ENCODE measurements at regions not wholly inside any gene's neighbourhood (a gene's known extent, or its start where the extent isn't known, plus 50 kb on each side); places are given as distances from the start of the nearest gene placed in this dataset.
A peak's percentile ranks its signal among the peaks of the same experiment; 100 is the strongest.

- DNase-seq, result no peak
These were observed 117.1 kb upstream of the IPO9 start for GRCh38 chr1:201711811-201712210.

DNA sequence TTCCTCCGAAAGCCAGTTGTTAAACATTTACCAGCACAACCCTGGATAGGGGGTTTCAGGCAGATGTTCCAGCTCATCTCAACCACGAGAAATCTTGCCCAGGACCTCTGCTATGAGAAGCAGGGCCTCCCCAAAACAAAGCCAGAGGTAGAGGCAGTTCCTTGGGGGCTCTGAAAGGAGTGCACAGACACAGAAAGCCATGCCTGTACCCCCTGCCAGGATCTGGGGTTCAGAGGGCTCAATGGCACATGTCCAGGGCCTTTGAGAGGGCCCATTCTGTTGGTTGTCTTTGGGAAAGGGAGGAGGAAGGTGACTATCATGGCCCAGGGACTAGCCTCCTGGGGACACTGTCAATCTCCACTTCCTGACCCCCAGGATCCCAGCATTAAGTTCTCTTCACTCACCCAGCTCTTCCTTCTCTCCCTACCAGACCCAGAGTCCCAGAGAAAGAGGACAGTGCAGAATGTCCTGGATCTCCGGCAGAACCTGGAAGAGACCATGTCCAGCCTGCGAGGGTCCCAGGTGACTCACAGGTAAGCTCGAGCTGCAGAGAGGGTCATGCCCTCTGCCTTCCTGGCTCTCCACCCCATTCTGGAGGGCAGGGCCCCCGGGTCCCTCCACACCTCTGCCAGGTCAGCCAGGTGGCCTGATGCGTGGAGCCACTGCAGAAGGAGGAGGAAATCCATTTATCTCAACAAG is 116.4 kb upstream of the IPO9 start:
- DNase-seq, result no peak

GRCh38 chr1:201713086-201713810 is 115.7 kb upstream of the IPO9 start:
- DNase-seq, result peak; percentile 93

DNA sequence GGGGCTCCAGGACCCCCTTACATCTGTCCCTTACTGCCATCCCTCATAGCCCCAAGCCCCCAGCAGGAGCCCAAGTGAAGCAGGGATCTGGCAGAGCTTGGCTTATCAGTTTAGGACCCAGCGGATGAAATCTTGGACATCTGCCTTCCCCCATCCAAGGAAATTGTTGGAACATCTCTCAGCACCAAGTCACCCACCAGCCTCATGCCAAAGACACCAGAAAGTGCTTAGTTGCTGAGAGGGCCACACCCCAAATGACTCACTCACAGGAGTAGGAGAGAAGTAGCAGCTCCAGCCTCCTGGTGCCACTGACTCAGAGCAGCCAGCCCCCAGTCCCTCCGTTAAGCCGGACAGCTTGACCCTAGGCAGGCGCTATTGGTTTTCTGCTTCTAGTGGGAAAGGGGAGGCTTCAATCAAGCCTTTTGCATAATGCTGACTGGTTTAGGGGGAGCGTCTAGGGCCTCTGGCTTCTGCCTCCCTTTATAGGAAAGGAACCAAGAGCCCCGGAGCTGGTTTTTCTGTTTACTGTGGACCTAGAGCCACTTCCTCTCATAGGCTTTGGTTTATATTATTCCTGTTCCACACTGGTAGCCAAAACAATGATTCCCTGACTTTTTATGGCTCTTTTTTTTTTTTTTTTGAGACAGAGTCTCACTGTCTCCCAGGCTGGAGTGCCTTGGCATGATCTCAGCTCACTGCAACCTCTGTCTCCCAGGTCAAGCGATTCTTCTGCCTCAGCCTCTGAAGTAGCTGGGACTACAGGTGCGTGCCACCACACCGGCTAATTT is 114.2 kb upstream of the IPO9 start:
- DNase-seq, result peak; percentile 91

DNA sequence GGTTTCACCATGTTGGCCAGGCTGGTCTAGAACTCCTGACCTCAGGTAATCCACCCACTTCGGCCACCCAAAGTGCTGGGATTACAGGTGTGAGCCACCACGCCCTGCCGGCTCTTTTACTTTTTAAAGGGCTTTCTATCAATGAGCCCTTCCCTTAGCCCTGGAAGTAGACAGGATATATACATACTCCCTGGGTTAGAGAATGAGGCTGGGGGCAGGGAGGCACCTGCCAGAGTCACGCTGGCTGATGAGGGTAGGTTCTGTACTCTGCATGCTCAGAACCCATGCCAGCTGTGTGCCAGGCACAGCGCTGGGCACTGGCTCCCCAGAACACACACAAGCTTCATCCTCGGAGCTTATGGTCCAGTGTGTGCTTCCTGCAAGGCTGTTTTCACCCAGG is 113.6 kb upstream of the IPO9 start:
- no peak for DNase-seq

DNA sequence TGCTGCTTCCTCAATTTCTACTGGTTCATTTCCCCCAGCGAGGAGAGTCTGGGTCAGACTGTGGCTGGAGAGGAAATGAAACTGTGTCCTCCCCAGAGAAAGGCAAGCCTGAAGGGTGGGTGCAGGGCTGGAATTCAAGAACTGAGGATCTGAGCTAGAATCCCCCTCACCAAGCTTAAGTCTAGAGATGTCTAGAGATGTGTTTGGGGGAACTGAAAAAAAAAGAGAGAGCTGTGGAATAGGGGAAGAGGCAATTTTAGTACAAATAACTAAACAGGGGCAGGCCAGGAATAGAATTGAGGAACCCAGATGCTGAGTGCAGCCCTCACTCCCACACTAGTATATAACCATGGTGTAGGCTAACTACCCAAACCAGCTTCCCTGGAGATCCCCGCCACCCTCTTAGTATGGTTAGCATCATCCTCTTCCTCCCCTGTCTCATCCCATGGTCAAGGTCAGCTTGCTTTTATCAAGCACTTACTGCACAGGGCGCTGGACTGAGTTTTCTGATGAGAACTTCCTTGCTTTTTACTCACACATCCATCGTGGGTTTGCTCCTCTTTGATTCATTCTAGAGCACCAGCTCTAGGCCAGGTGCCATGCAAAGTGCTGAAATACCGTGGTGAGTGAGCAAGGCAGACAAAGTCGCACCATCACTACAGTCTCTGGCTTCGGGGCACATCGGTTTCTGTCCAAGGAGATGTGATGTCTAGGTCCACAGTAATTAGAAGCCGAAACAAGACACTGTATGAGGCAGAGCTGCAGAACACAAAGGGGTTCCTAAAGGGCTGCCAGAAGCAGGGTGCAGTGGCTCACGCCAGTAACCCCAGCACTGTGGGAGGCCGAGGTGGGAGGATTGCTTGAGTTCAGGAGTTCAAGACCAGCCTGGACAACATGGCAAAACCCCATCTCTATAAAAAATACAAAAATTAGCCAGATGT is 112.9 kb upstream of the IPO9 start:
- no peak for DNase-seq

DNA sequence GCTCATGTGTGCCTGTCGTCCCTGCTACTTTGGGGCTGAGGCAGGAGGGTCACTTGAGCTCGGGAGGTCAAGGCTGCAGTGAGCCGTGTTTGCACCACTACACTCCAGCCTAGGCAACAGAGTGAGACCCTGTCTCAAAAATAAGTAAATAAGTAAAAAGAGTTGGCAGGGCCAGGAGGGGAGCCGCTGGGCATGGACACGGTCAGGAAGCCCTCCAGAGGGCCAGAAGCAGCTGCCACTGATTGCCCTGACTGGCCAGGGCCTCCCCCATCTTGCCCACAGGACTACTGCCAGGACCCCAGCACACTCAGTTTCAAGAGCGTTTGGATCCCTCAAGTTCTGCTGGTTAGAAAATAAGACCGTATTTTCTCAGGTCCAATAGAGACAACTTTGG is 112.2 kb upstream of the IPO9 start:
- DNase-seq, result no peak

- DNase-seq, result no peak
These were observed 111.7 kb upstream of the IPO9 start for GRCh38 chr1:201717286-201717685.

DNA sequence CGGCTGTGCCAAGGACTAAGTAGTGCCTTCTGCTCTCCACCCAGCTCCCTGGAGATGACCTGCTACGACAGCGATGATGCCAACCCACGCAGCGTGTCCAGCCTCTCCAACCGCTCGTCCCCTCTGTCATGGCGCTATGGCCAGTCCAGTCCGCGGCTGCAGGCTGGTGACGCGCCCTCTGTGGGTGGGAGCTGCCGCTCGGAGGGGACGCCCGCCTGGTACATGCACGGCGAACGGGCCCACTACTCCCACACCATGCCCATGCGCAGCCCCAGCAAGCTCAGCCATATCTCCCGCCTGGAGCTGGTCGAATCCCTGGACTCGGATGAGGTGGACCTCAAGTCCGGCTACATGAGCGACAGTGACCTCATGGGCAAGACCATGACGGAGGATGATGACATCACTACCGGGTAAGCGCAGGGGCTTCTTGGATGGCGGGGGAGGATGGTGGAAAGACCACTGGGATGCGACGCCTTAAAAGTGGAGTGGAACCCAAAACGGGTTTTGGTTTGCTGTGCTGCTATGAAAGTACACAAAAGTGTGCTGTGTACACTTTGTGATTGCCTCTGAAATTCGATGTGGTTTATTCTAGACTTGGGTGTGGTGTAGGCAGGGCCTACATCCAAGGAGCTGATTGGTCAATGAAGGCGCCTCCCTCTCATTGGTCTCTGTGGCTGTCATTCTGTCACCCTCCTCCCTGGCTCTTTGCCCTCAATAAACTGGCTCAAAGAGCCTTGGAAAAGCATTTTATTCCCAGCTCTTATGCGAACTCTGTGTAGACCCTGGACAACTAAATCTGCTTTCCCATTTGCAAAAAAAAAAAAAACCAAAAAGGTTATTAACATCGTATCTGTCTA is 110.4 kb upstream of the IPO9 start:
- no peak for DNase-seq

DNA sequence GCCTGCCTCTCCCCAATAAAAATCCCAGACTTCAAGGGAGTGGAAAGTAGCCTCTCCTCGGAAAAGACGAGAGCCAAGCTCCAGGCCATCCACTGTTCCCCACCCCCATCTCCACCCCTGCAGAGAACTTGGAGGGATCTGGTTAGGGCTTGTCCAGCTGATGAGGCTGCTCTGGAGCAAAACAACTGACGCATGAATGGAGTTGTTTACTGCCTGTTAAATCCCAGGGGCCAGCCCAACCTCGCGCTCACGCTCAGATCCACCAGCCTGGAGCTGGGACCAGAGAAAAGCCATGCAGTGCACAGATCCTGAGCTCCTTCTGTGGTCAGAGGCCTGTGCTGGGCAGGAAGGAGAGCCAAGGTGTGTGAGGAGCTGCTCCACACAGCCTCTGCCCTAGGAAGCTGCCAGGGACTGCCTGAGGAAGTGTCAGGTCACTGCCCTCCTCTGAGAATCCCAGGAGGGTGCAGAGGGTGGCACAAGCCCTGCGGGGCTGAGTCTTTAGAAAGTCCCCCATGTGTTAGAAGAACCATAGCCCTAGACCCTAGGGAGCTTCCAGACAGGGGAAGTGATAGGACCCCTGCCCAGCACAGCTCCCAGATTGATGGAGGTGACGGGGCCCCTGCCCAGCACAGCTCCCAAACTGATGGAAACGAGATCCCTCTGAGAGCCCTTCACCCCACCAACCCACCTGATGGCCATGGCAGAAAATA is 109.0 kb upstream of the IPO9 start:
- peak; percentile 77 for DNase-seq

DNA sequence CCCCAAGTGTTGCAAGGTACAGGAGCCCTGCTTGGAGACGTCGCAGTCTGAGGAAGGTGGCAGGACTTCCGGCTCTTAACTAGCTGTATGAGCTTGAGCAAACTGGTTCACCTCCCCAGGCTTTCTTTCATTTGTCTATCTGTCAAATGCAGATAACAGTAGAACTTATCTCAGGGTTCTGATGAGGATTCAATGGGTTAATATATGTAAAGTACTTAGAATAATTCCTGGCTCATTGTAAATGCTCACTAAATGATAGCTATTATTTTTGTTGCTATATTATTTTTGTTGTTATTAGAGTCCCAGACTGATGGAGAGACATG is 108.5 kb upstream of the IPO9 start:
- DNase-seq, result no peak

GRCh38 chr1:201721082-201722049 is 107.6 kb upstream of the IPO9 start:
- DNase-seq, result no peak

DNA sequence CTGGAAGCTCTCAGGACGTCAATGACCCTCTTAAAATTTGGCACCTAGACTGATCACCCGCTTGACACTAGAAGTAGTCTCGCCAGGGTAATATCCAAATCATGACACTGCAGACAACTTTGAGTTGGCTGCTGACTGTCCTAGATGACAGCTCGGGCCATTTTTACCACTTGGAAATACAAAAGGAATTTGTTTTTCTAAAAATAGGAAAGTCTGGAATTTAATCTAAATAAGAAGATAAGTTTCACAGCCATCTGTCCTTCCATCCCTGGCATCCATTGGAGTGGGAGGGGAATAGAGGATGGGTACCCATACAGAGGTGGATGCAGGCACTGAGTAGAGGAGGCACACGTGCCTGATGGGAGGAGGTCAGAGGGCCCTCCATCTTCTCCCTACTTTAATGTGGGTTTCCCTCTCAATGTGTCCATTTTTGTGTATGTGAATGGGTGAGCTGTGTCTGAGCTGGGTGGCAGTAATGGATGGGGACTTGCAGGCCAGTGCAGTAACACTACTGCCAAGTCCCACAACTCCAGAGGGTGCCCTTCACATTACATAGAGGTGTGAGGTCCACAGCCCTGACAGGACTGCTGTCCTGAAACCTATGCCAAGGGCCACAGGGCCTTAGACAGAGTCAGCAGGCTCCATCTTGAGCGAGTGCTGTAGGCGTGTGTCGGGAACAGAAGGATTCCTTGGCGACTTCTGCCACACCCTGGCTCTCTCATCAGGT is 104.8 kb upstream of the IPO9 start:
- DNase-seq, result no peak

GRCh38 chr1:201724766-201725118 is 104.2 kb upstream of the IPO9 start:
- DNase-seq, result peak; percentile 67

DNA sequence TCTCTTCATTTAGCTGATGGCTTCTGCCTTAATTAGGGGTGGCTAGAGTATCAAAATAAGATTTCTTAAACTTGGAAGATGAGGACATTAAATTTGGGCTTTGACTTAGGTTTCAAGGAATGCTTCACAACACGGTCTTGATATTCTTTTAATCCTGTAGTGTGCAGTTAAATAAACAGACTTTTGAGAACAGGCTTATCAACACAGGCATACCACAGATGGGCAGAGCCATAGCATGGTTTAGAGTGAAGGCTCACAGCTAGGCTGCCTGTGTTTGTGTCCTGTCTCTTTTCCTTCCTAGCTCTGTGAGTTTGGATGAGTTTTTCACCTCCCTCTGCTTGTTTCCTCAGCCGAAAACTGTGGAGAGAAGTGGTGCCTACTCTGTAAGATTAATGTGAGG is 102.3 kb upstream of the IPO9 start:
- DNase-seq, result no peak

GRCh38 chr1:201728731-201729130 is 100.2 kb upstream of the IPO9 start:
- DNase-seq, result no peak

DNA sequence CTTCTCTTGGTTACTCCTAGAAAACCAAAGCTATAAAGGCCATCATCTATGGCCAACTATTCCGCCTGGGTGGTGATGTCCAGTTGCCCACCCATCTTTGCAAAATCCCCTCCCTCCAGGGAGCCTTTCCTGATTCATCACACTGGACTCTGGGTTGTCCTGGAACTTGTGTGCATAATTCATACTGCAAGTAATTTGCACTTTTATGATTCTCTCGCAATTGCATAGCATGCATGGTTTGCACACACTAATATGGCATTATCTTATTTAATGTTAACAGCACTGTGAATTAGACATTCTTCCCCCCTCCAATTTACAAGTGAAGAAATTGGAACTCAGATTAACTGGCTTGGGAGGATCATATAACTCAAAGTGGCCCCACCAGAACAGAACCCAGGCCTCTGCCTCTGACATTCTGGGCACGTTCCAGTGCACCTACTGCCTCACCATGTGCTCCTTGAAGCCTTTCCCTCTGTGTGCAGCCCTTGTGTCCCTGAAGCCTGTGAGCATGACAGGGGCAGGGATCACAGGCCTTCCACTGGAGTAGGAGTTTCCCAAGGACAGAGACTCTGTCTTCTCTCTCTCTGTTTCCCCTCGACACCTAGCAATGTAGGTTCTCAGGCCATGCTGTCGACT is 98.9 kb upstream of the IPO9 start:
- no peak for DNase-seq

DNA sequence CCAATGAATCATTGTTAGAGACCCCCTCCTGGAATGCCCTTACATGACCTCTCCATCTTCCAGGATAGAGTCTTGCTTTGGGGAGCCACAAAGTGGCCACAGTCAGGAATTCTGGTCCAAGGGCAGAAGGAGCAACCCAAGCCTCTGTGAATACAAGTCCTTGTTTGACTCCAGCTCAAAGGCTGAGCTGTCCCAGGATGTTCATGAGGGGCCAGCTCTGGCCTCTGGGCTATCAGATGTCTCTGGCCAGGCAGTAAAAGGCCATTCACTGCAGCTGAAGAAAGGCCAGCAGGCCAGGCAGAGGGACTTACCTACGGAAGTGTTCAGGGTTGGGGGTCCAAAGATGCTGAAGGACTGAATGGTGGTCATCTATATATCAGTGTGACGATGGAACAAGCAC is 98.3 kb upstream of the IPO9 start:
- no peak for DNase-seq

- no peak for DNase-seq
These were observed 97.8 kb upstream of the IPO9 start for GRCh38 chr1:201731142-201731541.

Data from NCI-H446 treated with DMSO at 0.1 percent for 48 hours (cell line).